GM12878 (cell line): ENCODE measurements at regions not wholly inside any gene's neighbourhood (a gene's known extent, or its start where the extent isn't known, plus 50 kb on each side); places are given as distances from the start of the nearest gene placed in this dataset.

Experiments used
- ATAC-seq: fragments of 200-7000 bp; cut with Tn5 transposase; 3 replicates; pipeline ENCODE4 v1.9.1; 2020; ENCODE audit warnings: mild to moderate bottlenecking, moderate library complexity
- BruUV-seq: library from RNA; stranded (reverse); fragments of 400-500 nt; replicated peaks from 2 replicates; lab custom pipeline; 2021; lab: Mats Ljungman, UMichigan
- CTCF ChIA-PET: fragments of 300-600 bp; sonication (Branson Sonifier 250); formaldehyde crosslinking; extraction: SDS; loops from one replicate; lab custom pipeline; 2021; ENCODE audit warnings: inconsistent platforms; lab: Yijun Ruan, JAX
- POLR2A ChIA-PET: fragments of 350-600 bp; formaldehyde crosslinking; extraction: SDS; loops from one replicate; lab custom pipeline; 2021; ENCODE audit warnings: inconsistent platforms; lab: Charles Lee
- RAD21 ChIA-PET: fragments of 300-600 bp; sonication (Branson Sonifier 250); formaldehyde crosslinking; loops from one replicate; lab custom pipeline; 2023; ENCODE audit warnings: antibody characterized with exemption; ENCODE audit not compliant: unreplicated experiment; lab: Charles Lee
- SMC1A ChIA-PET: fragments of 300-600 bp; sonication (Branson Sonifier 250); formaldehyde crosslinking; loops from one replicate; lab custom pipeline; 2023; ENCODE audit not compliant: unreplicated experiment, uncharacterized antibody; lab: Charles Lee
- DNase-seq: peaks from one replicate; pipeline ENCODE4 v3.0.0-alpha.2; 2011; ENCODE audit warnings: low read depth, low spot score
- FAIRE-seq: peaks from 3 replicates; lab custom pipeline; 2011; peaks lifted over from hg19 to GRCh38; lab: Jason Lieb, UNC
- H2AFZ ChIP-seq: 2 replicates; pipeline ENCODE4 v1.6.0; 2011; ENCODE audit warnings: low read depth, low read length, control low read depth; ENCODE audit not compliant: control insufficient read depth
- H3K27ac ChIP-seq: 2 replicates; pipeline ENCODE4 v1.5.1; 2011; ENCODE audit warnings: control low read depth; ENCODE audit not compliant: control insufficient read depth, insufficient read depth
- H3K27me3 ChIP-seq, 2 experiments: replicated peaks in 1 of 2; 2 replicates each; pipeline versions ENCODE4 v1.6.0 to v1.6.1; 2011; ENCODE audit warnings: low read length in 1 of 2; ENCODE audit not compliant: control insufficient read depth in 2 of 2, insufficient read depth in 2 of 2
- H3K36me3 ChIP-seq, 2 experiments: 2 replicates each; pipeline ENCODE4 v1.5.1; 2011; ENCODE audit warnings: low read length in 1 of 2; ENCODE audit not compliant: control insufficient read depth in 2 of 2, insufficient read depth in 2 of 2
- H3K4me1 ChIP-seq: 2 replicates; pipeline ENCODE4 v1.6.1; 2011; ENCODE audit warnings: mild to moderate bottlenecking, low read length, moderate library complexity, mixed read lengths; ENCODE audit not compliant: control insufficient read depth, insufficient read depth
- H3K4me2 ChIP-seq: 2 replicates; pipeline ENCODE4 v1.6.0; 2011; ENCODE audit warnings: control low read depth; ENCODE audit not compliant: control insufficient read depth, insufficient read depth
- H3K4me3 ChIP-seq: fragments of 200-600 bp; sonication (generic); 2 replicates; pipeline ENCODE4 v1.5.1; 2016
- H3K79me2 ChIP-seq: 2 replicates; pipeline ENCODE4 v1.6.0; 2011; ENCODE audit warnings: low read length; ENCODE audit not compliant: control insufficient read depth, insufficient read depth
- H3K9ac ChIP-seq: 2 replicates; pipeline ENCODE4 v1.8.0; 2011; ENCODE audit warnings: low read length, control low read depth, mixed read lengths; ENCODE audit not compliant: control insufficient read depth, insufficient read depth
- H3K9me3 ChIP-seq: replicated peaks from 3 replicates; pipeline ENCODE4 v1.5.1; 2011; ENCODE audit warnings: mild to moderate bottlenecking, low read length; ENCODE audit not compliant: control insufficient read depth, insufficient read depth
- H4K20me1 ChIP-seq: 2 replicates; pipeline ENCODE4 v1.6.0; 2011; ENCODE audit not compliant: control insufficient read depth, insufficient read depth
- ASH2L ChIP-seq: fragments of 300-600, 200-600 bp; sonication (generic); IDR thresholded peaks from 2 replicates; pipeline ENCODE4 v1.6.1; 2017; ENCODE audit warnings: low read depth, mild to moderate bottlenecking, borderline replicate concordance
- MLLT1 ChIP-seq: fragments of 450-650 bp; IDR thresholded peaks from 2 replicates; pipeline ENCODE4 v1.6.1; 2016; ENCODE audit warnings: mild to moderate bottlenecking
- NFXL1 ChIP-seq: fragments of 450-650 bp; IDR thresholded peaks from 2 replicates; pipeline ENCODE4 v1.6.1; 2017; ENCODE audit warnings: antibody characterized with exemption, mild to moderate bottlenecking, borderline replicate concordance
- NR2C2 ChIP-seq: IDR thresholded peaks from 2 replicates; pipeline ENCODE4 v1.6.1; 2011; ENCODE audit warnings: borderline replicate concordance, low read depth; ENCODE audit not compliant: control insufficient read depth, insufficient read length
- PAX5 ChIP-seq: IDR thresholded peaks from 2 replicates; pipeline ENCODE4 v1.6.1; 2011; ENCODE audit warnings: low read depth, low read length, borderline replicate concordance
- RELB ChIP-seq: fragments of 450-650 bp; IDR thresholded peaks from 2 replicates; pipeline ENCODE4 v1.6.1; 2017; ENCODE audit warnings: low read depth, mild to moderate bottlenecking, moderate library complexity
- TCF7 ChIP-seq: IDR thresholded peaks from 2 replicates; pipeline ENCODE4 v1.6.1; 2014; ENCODE audit warnings: antibody characterized with exemption, borderline replicate concordance
- ZNF384 ChIP-seq: IDR thresholded peaks from 2 replicates; pipeline ENCODE4 v1.6.1; 2012; ENCODE audit warnings: low read depth, mild to moderate bottlenecking, low read length, improper control_type of control experiment, borderline replicate concordance
- in situ Hi-C: fragments of 300-500 bp; cut with MboI; formaldehyde crosslinking; loops from 9 replicates; pipeline ENCODE4 v1.14.3; 2018; ENCODE audit warnings: mixed read lengths
- intact Hi-C: fragments of 100-400 bp; cut with micrococcal nuclease; formaldehyde crosslinking; loops from one replicate; pipeline ENCODE4 v1.14.2; 2022; ENCODE audit not compliant: unreplicated experiment

- Histone ChIP-seq H3K4me3 (no peak overlapping the region), H3K4me2 (no peak overlapping the region), H4K20me1 (no peaks in the 10 kb centered on the region), H3K9me3 (no peaks in the 10 kb centered on the region), H3K9ac (no peak overlapping the region), H3K36me3 (no peaks in the 10 kb centered on the region), H3K4me1 (no peaks in the 10 kb centered on the region), H3K27ac (no peak overlapping the region), H3K27me3 (no peaks in the 10 kb centered on the region), H2AFZ (no peak overlapping the region), H3K79me2 (no peaks in the 10 kb centered on the region)
- ChIA-PET POLR2A (no interaction called here), CTCF (no interaction called here), RAD21 (interaction anchor here (0.9 kb wide), 1 partner anchor 59 kb away, joined by 3 read pairs; no protein-coding TSS in a partner anchor), SMC1A (interaction anchor here (1.6 kb wide), 1 partner anchor 9 kb away, joined by 3 read pairs; no protein-coding TSS in a partner anchor)
- BruUV-seq, result no TSS peak
- no peak for TF ChIP-seq MLLT1
- TF ChIP-seq NR2C2, result no peak
- no peak for TF ChIP-seq NFXL1
- no peak for TF ChIP-seq ZNF384
- no peak for TF ChIP-seq RELB
- no peak for TF ChIP-seq TCF7
- TF ChIP-seq ASH2L, result no peak
- no peak for TF ChIP-seq PAX5
- DNase-seq (no peak), ATAC-seq (no peak), FAIRE-seq (no peak)
- intact Hi-C loops, result no loop called here
- in situ Hi-C loops, result no loop called here
Measured at GRCh38 chr6:145276756-145277155, 458.6 kb downstream of the EPM2A start.
